BJ (cell line): ENCODE measurements at regions not wholly inside any gene's neighbourhood (a gene's known extent, or its start where the extent isn't known, plus 50 kb on each side); places are given as distances from the start of the nearest gene placed in this dataset.

ENCODE experiments used
- CTCF ChIA-PET: fragments of 350-600 bp; formaldehyde crosslinking; extraction: SDS; loops from one replicate; lab custom pipeline; 2021; ENCODE audit warnings: antibody characterized with exemption, inconsistent platforms; lab: Yijun Ruan, JAX
- POLR2A ChIA-PET: fragments of 300-600 bp; sonication (Branson Sonifier 250); formaldehyde crosslinking; extraction: SDS; loops from one replicate; lab custom pipeline; 2021; ENCODE audit warnings: antibody characterized with exemption; lab: Charles Lee
- DNase-seq: peaks from one replicate; pipeline ENCODE4 v3.0.0-alpha.2; 2011; ENCODE audit warnings: low read depth
- H3K27me3 ChIP-seq: 2 replicates; pipeline ENCODE4 v1.6.0; 2011; ENCODE audit warnings: low read length; ENCODE audit not compliant: control insufficient read depth, insufficient read depth
- H3K36me3 ChIP-seq: 2 replicates; pipeline ENCODE4 v1.5.1; 2011; ENCODE audit warnings: low read length; ENCODE audit not compliant: control insufficient read depth, insufficient read depth
- H3K4me3 ChIP-seq: 2 replicates; pipeline ENCODE4 v1.5.1; 2011; ENCODE audit warnings: low read depth, mild to moderate bottlenecking, control low read depth, low read length
- TF ChIP-seq, protein P1 (sequence below): IDR thresholded peaks from 2 replicates; pipeline ENCODE4 v1.5.1; 2011; ENCODE audit warnings: low read depth, mild to moderate bottlenecking, control low read depth, inconsistent platforms, low read length, moderate library complexity; ENCODE audit not compliant: insufficient read depth

DNA sequence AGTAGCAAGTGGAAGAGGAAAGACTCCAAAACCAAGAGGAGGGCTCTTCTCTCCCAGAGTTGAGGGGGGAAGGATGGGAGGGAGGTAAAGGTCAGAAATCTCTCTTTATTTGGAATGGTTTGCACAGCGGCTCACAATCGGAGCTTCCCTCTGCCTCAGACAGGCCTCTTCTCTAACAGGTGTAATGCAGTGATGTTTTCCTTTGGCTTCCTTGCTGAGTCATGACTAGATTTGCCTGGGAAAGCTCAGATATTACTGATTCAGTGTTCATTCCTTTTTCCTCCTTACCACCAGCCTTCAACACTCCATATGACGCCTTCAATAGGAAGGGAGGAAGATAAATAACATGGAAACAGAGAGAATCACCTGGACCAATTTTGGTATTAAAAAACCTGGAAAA, 136.6 kb downstream of the RNF152 start:
- ChIA-PET CTCF (interaction anchor here (1.1 kb wide), 1 partner anchor 8 kb away, joined by 3 read pairs; no protein-coding TSS in a partner anchor), POLR2A (no interaction called here)
- no peaks in the 10 kb centered on the region for H3K36me3 ChIP-seq
- H3K27me3 ChIP-seq, result no peaks in the 10 kb centered on the region; the same call in 1 of the 2 replicates
- H3K4me3 ChIP-seq, result no peak overlapping the region
- no peak for DNase-seq
- TF ChIP-seq, protein P1, sequence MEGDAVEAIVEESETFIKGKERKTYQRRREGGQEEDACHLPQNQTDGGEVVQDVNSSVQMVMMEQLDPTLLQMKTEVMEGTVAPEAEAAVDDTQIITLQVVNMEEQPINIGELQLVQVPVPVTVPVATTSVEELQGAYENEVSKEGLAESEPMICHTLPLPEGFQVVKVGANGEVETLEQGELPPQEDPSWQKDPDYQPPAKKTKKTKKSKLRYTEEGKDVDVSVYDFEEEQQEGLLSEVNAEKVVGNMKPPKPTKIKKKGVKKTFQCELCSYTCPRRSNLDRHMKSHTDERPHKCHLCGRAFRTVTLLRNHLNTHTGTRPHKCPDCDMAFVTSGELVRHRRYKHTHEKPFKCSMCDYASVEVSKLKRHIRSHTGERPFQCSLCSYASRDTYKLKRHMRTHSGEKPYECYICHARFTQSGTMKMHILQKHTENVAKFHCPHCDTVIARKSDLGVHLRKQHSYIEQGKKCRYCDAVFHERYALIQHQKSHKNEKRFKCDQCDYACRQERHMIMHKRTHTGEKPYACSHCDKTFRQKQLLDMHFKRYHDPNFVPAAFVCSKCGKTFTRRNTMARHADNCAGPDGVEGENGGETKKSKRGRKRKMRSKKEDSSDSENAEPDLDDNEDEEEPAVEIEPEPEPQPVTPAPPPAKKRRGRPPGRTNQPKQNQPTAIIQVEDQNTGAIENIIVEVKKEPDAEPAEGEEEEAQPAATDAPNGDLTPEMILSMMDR, result no peak

DNA sequence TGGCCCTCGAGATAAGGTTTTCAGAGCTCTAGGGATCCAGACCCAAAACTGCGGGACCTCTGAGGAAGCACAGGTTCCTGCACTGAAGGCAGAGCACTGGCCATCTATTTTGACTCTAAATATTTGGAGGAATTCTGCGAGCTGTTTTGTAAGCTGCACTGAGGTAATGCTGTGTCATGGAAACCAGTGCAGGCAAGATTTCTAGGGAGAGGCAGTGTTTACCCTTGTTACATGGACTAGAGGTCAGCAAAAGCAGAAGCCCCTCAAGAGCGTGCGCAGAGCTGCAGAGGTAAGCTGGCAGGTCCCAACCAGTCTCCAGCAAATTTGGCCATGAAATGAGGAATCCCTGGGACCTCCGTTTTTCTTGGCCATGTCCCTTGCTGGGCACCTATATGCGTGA, 137.3 kb downstream of the RNF152 start:
- CTCF ChIA-PET, result interaction anchor here (1.1 kb wide), 1 partner anchor 9 kb away, joined by 3 read pairs; no protein-coding TSS in a partner anchor

DNA sequence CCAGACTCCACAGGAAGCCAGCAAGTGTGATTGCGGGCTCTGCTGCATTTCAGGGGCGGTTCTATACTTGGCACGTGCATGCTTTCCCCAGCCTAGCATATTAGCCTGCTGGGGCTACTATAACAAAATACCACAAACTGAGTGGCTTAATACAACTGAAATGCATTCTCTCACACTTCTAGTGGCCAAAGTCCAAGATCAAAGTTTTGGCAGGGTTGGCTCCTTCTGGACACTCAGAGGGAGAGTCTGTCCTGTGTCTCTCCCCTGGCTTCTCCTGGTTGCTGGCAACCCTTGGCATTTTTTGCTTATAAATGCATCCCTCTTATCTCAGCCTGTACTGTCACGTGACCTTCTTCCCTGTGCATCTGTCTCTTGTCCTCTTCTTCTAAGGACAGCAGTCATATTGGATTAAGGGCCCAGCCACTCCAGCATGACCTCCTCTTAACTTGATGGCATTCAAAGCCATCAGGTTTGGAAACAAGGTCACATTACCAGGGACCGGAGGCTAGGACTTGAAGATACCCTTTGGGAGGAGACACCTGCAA, 138.7 kb downstream of the RNF152 start:
- Histone ChIP-seq H3K36me3 (no peaks in the 10 kb centered on the region), H3K4me3 (no peak overlapping the region), H3K27me3 (no peaks in the 10 kb centered on the region; the same call in 1 of the 2 replicates)
- TF ChIP-seq, protein P1, result no peak
- CTCF ChIA-PET, result interaction anchor here (0.8 kb wide), 1 partner anchor 55 kb away, joined by 4 read pairs; no protein-coding TSS in a partner anchor
- POLR2A ChIA-PET, result no interaction called here
- no peak for DNase-seq

More for the DNA sequence above, 137.3 kb downstream of the RNF152 start:
- TF ChIP-seq, protein P1, result no peak
- no peak overlapping the region for H3K4me3 ChIP-seq
- no peak for DNase-seq
- POLR2A ChIA-PET, result no interaction called here
- no peaks in the 10 kb centered on the region; the same call in 1 of the 2 replicates for H3K27me3 ChIP-seq
- H3K36me3 ChIP-seq, result no peaks in the 10 kb centered on the region

DNA sequence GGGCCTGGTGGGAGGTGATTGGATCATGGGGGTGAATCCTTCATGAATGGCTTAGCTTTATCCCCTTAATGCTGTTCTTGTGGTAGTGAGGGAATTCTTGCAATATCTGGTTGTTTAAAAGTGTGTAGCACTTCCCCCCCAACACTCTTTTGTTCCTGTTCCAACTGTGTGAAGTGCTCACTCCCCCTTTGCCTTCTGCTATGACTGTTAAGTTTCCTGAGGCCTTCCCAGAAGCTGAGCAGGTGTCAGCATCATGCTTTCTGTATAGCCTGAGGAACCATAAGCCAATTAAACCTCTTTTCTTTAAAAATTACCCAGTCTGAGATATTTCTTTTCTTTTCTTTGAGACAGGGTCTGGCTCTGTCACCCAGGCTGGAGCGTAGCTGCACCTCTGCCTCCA, 139.4 kb downstream of the RNF152 start:
- POLR2A ChIA-PET, result no interaction called here
- no peak overlapping the region for H3K4me3 ChIP-seq
- H3K36me3 ChIP-seq, result no peaks in the 10 kb centered on the region
- TF ChIP-seq, protein P1, result no peak
- no peaks in the 10 kb centered on the region; the same call in 1 of the 2 replicates for H3K27me3 ChIP-seq
- CTCF ChIA-PET, result interaction anchor here (0.6 to 0.8 kb wide), 2 partner anchors 54 to 157 kb away, joined by 3 to 4 read pairs; no protein-coding TSS in a partner anchor
- DNase-seq, result no peak

DNA sequence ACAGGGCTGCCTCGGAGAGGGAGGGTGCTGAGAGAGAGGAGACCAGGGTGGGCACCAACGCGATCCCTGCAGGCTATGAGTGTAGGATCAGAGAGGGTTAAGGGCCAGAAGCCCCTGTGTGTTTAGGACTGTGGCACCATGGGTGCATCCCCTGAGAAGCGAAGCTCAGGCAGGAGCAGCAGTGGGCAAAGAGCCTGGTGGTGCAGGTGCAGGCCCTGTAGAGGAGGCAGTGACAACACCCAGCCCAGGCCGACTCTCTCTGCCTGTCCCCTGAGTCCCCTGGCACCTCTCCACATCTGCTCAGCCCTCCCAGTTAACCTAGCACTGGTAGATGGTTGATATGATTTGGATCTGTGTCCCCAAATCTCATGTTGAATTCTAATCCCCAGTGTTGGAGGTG, 139.8 kb downstream of the RNF152 start:
- no peak for DNase-seq
- Histone ChIP-seq H3K36me3 (no peaks in the 10 kb centered on the region), H3K4me3 (no peak overlapping the region), H3K27me3 (no peaks in the 10 kb centered on the region; the same call in 1 of the 2 replicates)
- CTCF ChIA-PET, result interaction anchor here (0.6 kb wide), 1 partner anchor 156 kb away, joined by 3 read pairs; no protein-coding TSS in a partner anchor
- TF ChIP-seq, protein P1, result no peak
- POLR2A ChIA-PET, result no interaction called here
